HEK293 (cell line): ENCODE measurements at regions not wholly inside any gene's neighbourhood (a gene's known extent, or its start where the extent isn't known, plus 50 kb on each side); places are given as distances from the start of the nearest gene placed in this dataset.

ENCODE experiments used
- CTCF ChIA-PET: fragments of 350-600 bp; formaldehyde crosslinking; extraction: SDS; loops from one replicate; lab custom pipeline; 2021; ENCODE audit warnings: antibody characterized with exemption; lab: Yijun Ruan, JAX
- POLR2A ChIA-PET: fragments of 300-600 bp; formaldehyde crosslinking; extraction: SDS; loops from one replicate; lab custom pipeline; 2020; ENCODE audit warnings: antibody characterized with exemption, inconsistent platforms; lab: Yijun Ruan, JAX
- H3K27ac ChIP-seq: fragments of 200-500 bp; sonication (Bioruptor generic); 2 replicates; pipeline ENCODE4 v1.5.1; 2014; ENCODE audit warnings: low read depth, low read length, control low read depth, inconsistent platforms; ENCODE audit errors: extremely low read depth
- H3K36me3 ChIP-seq, 2 experiments: fragments of 200-500 bp in 1 of 2; sonication (Bioruptor generic) in 1 of 2; 1 replicate in 1 of 2; 2 replicates in 1 of 2; pipeline ENCODE4 v1.5.1; 2014 to 2017; ENCODE audit warnings: inconsistent platforms in 2 of 2, low read length in 2 of 2; ENCODE audit not compliant: control insufficient read depth in 2 of 2, insufficient read depth in 1 of 2
- H3K4me1 ChIP-seq: fragments of 200-500 bp; sonication (Bioruptor generic); 2 replicates; pipeline ENCODE4 v1.5.1; 2014; ENCODE audit warnings: mild to moderate bottlenecking, low read length, inconsistent platforms; ENCODE audit not compliant: control insufficient read depth, insufficient read depth
- H3K4me3 ChIP-seq: 2 replicates; pipeline ENCODE4 v1.5.1; 2011; ENCODE audit warnings: low read depth, mild to moderate bottlenecking, control low read depth, low read length, moderate library complexity
- H3K9me3 ChIP-seq: fragments of 200-500 bp; sonication (Bioruptor generic); 2 replicates; pipeline ENCODE4 v1.5.1; 2014; ENCODE audit warnings: low read depth, low read length, inconsistent platforms; ENCODE audit not compliant: control insufficient read depth, insufficient read depth
- HIC1 ChIP-seq: fragments of 450-650 bp; formaldehyde crosslinking; IDR thresholded peaks from 2 replicates; pipeline ENCODE4 v1.5.1; 2016; ENCODE audit warnings: missing biosample characterization, missing genetic modification characterization
- HOXD13 ChIP-seq: sonication (generic); formaldehyde crosslinking; IDR thresholded peaks from 2 replicates; pipeline ENCODE4 v1.8.0; 2022; ENCODE audit warnings: missing genetic modification reagents, borderline replicate concordance
- KLF17 ChIP-seq: fragments of 450-650 bp; formaldehyde crosslinking; IDR thresholded peaks from 2 replicates; pipeline ENCODE4 v1.5.1; 2016; ENCODE audit warnings: missing biosample characterization, missing genetic modification characterization
- KLF8 ChIP-seq: fragments of 450-650 bp; formaldehyde crosslinking; IDR thresholded peaks from 2 replicates; pipeline ENCODE4 v1.5.1; 2016; ENCODE audit warnings: missing biosample characterization, missing genetic modification characterization
- KLF9 ChIP-seq: fragments of 450-650 bp; formaldehyde crosslinking; IDR thresholded peaks from 2 replicates; pipeline ENCODE4 v1.5.1; 2016; ENCODE audit warnings: missing biosample characterization, missing genetic modification characterization, low read depth
- PATZ1 ChIP-seq: fragments of 450-650 bp; formaldehyde crosslinking; IDR thresholded peaks from 2 replicates; pipeline ENCODE4 v1.5.1; 2016; ENCODE audit warnings: missing biosample characterization, missing genetic modification characterization
- REPIN1 ChIP-seq: fragments of 450-650 bp; formaldehyde crosslinking; IDR thresholded peaks from 2 replicates; pipeline ENCODE4 v1.5.1; 2017; ENCODE audit warnings: missing biosample characterization, missing genetic modification characterization, low read depth
- WT1 ChIP-seq: fragments of 450-650 bp; formaldehyde crosslinking; IDR thresholded peaks from 2 replicates; pipeline ENCODE4 v1.5.1; 2016; ENCODE audit warnings: missing biosample characterization, missing genetic modification characterization
- ZFP37 ChIP-seq: fragments of 450-650 bp; formaldehyde crosslinking; IDR thresholded peaks from 2 replicates; pipeline ENCODE4 v1.5.1; 2016; ENCODE audit warnings: missing biosample characterization, missing genetic modification characterization
- ZFP41 ChIP-seq: fragments of 450-650 bp; formaldehyde crosslinking; IDR thresholded peaks from 2 replicates; pipeline ENCODE4 v1.5.1; 2016; ENCODE audit warnings: missing biosample characterization, missing genetic modification characterization, borderline replicate concordance
- ZNF112 ChIP-seq: fragments of 450-650 bp; formaldehyde crosslinking; IDR thresholded peaks from 2 replicates; pipeline ENCODE4 v1.5.0; 2017; ENCODE audit warnings: missing biosample characterization, missing genetic modification characterization
- ZNF16 ChIP-seq: fragments of 450-650 bp; formaldehyde crosslinking; IDR thresholded peaks from 2 replicates; pipeline ENCODE4 v1.5.1; 2016; ENCODE audit warnings: low read depth, missing biosample characterization, missing genetic modification characterization
- ZNF169 ChIP-seq: fragments of 450-650 bp; formaldehyde crosslinking; IDR thresholded peaks from 2 replicates; pipeline ENCODE4 v1.5.1; 2016; ENCODE audit warnings: missing biosample characterization, missing genetic modification characterization
- ZNF175 ChIP-seq: fragments of 450-650 bp; formaldehyde crosslinking; IDR thresholded peaks from 2 replicates; pipeline ENCODE4 v1.5.1; 2016; ENCODE audit warnings: missing biosample characterization, missing genetic modification characterization
- ZNF350 ChIP-seq: fragments of 450-650 bp; formaldehyde crosslinking; IDR thresholded peaks from 2 replicates; pipeline ENCODE4 v1.5.0; 2017; ENCODE audit warnings: missing biosample characterization, mild to moderate bottlenecking, missing genetic modification characterization
- ZNF366 ChIP-seq: fragments of 450-650 bp; formaldehyde crosslinking; conservative IDR thresholded peaks from 2 replicates; pipeline ENCODE4 v1.5.1; 2016; ENCODE audit warnings: missing biosample characterization, missing genetic modification characterization
- ZNF48 ChIP-seq: fragments of 450-650 bp; formaldehyde crosslinking; IDR thresholded peaks from 2 replicates; pipeline ENCODE4 v1.5.1; 2016; ENCODE audit warnings: missing biosample characterization, missing genetic modification characterization
- ZNF544 ChIP-seq: fragments of 450-650 bp; formaldehyde crosslinking; IDR thresholded peaks from 2 replicates; pipeline ENCODE4 v1.5.0; 2017; ENCODE audit warnings: missing biosample characterization, missing genetic modification characterization
- ZNF571 ChIP-seq: fragments of 450-650 bp; formaldehyde crosslinking; IDR thresholded peaks from 2 replicates; pipeline ENCODE4 v1.5.0; 2017; ENCODE audit warnings: missing biosample characterization, missing genetic modification characterization
- ZNF621 ChIP-seq: fragments of 450-650 bp; formaldehyde crosslinking; IDR thresholded peaks from 2 replicates; pipeline ENCODE4 v1.5.1; 2017; ENCODE audit warnings: missing biosample characterization, missing genetic modification characterization
- ZNF664 ChIP-seq: fragments of 450-650 bp; formaldehyde crosslinking; IDR thresholded peaks from 2 replicates; pipeline ENCODE4 v1.5.1; 2016; ENCODE audit warnings: missing biosample characterization, missing genetic modification characterization
- ZNF776 ChIP-seq: fragments of 450-650 bp; formaldehyde crosslinking; IDR thresholded peaks from 2 replicates; pipeline ENCODE4 v1.5.0; 2017; ENCODE audit warnings: missing biosample characterization, missing genetic modification characterization, borderline replicate concordance
- ZXDB ChIP-seq: fragments of 450-650 bp; formaldehyde crosslinking; IDR thresholded peaks from 2 replicates; pipeline ENCODE4 v1.5.1; 2016; ENCODE audit warnings: missing biosample characterization, missing genetic modification characterization
- TF ChIP-seq, protein P1 (sequence below): fragments of 450-650 bp; formaldehyde crosslinking; IDR thresholded peaks from 2 replicates; pipeline ENCODE4 v1.5.1; 2017; ENCODE audit warnings: missing biosample characterization, mild to moderate bottlenecking, missing genetic modification characterization, moderate library complexity
- TF ChIP-seq, protein P2 (sequence below): fragments of 450-650 bp; IDR thresholded peaks from 2 replicates; pipeline ENCODE4 v1.5.1; 2018; ENCODE audit warnings: missing biosample characterization, missing genetic modification characterization

DNA sequence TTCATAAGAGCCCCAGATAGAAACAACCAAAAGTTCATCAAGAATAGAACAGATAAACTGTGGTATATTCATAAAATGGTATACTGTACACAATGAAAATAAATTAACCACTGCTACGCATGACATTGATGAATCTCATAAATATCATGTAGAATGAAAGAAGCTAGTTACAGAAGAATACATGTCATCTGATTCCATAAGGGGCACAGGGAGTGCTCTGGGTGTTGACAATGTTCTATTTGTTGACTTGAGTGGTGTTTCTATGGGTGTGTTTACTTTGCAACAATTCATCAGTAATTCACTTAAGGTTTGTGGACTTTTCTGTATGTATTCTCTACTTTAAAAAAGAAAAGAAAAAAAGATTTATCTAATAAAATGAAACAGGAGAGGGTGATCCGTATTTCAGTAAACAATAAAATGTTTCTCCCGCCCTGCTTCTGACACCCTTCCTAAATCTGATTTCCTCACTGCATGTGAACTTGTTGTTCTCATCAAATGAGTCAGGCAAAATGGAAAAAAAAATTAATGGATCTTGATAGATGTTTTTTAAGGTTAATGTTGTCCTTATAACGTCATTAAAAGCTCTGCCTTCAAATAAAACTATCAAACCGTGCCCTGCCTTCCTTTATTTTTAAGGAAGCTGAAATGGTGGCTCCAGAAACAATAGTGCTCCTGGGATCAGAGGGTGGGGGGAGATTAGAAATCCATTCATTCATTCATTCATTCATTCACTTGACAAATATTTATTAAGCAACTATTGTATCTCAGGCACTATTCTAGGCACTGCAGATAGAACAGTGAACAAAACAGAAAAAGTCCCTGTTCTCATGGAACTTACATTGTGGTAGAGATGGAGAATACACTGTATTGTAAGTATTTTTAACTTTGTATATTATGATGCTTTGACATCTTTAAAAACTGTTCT, 77.2 kb upstream of the CD44 start:
- Histone ChIP-seq H3K36me3 (no peaks in the 10 kb centered on the region), H3K9me3 (no peaks in the 10 kb centered on the region), H3K4me3 (no peak overlapping the region), H3K27ac (no peak overlapping the region), H3K4me1 (no peaks in the 10 kb centered on the region)
- ChIA-PET CTCF (no interaction called here), POLR2A (no interaction called here)
- TF ChIP-seq ZNF621: no peak
- TF ChIP-seq ZNF366 (tag by site-specific recombination): no peak
- no peak for TF ChIP-seq KLF8 (tag by site-specific recombination)
- TF ChIP-seq HOXD13 (CRISPR knock-in tag): no peak
- no peak for TF ChIP-seq ZNF664 (tag by site-specific recombination)
- TF ChIP-seq ZNF571: no peak

GRCh38 chr11:35063488-35063931, 75.5 kb upstream of the CD44 start:
- CTCF ChIA-PET: interaction anchor here (0.5 to 0.8 kb wide), 2 partner anchors 175 to 501 kb away, joined by 3 read pairs; no protein-coding TSS in a partner anchor
- Histone ChIP-seq H3K9me3 (no peaks in the 10 kb centered on the region), H3K4me1 (no peaks in the 10 kb centered on the region), H3K4me3 (no peak overlapping the region), H3K36me3 (no peaks in the 10 kb centered on the region), H3K27ac (no peak overlapping the region)
- TF ChIP-seq ZNF16 (tag by site-specific recombination) (no peak), ZNF544 (tag by site-specific recombination) (no peak), ZNF112 (tag by site-specific recombination) (no peak), ZFP41 (tag by site-specific recombination) (no peak), KLF9 (tag by site-specific recombination) (no peak), ZNF776 (tag by site-specific recombination) (no peak), REPIN1 (tag by site-specific recombination) (no peak), ZNF664 (tag by site-specific recombination) (no peak), HIC1 (tag by site-specific recombination) (no peak), WT1 (tag by site-specific recombination) (no peak), ZNF48 (no peak), ZXDB (tag by site-specific recombination) (no peak), ZNF169 (tag by site-specific recombination) (no peak), ZFP37 (tag by site-specific recombination) (no peak), ZNF350 (no peak), PATZ1 (tag by site-specific recombination) (no peak), KLF17 (tag by site-specific recombination) (no peak), ZNF175 (tag by site-specific recombination) (no peak)
- TF ChIP-seq, protein P1, sequence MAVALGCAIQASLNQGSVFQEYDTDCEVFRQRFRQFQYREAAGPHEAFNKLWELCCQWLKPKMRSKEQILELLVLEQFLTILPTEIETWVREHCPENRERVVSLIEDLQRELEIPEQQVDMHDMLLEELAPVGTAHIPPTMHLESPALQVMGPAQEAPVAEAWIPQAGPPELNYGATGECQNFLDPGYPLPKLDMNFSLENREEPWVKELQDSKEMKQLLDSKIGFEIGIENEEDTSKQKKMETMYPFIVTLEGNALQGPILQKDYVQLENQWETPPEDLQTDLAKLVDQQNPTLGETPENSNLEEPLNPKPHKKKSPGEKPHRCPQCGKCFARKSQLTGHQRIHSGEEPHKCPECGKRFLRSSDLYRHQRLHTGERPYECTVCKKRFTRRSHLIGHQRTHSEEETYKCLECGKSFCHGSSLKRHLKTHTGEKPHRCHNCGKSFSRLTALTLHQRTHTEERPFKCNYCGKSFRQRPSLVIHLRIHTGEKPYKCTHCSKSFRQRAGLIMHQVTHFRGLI (tag by site-specific recombination): no peak
- TF ChIP-seq, protein P2, sequence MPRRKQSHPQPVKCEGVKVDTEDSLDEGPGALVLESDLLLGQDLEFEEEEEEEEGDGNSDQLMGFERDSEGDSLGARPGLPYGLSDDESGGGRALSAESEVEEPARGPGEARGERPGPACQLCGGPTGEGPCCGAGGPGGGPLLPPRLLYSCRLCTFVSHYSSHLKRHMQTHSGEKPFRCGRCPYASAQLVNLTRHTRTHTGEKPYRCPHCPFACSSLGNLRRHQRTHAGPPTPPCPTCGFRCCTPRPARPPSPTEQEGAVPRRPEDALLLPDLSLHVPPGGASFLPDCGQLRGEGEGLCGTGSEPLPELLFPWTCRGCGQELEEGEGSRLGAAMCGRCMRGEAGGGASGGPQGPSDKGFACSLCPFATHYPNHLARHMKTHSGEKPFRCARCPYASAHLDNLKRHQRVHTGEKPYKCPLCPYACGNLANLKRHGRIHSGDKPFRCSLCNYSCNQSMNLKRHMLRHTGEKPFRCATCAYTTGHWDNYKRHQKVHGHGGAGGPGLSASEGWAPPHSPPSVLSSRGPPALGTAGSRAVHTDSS: no peak
- POLR2A ChIA-PET: no interaction called here
